ENCODE measurements at regions not wholly inside any gene's neighbourhood (a gene's known extent, or its start where the extent isn't known, plus 50 kb on each side); places are given as distances from the start of the nearest gene placed in this dataset.

- H3K27ac ChIP-seq: no peak overlapping the region
Observed at GRCh38 chr16:49095539-49095938, 186.1 kb downstream of the CBLN1 start.

DNA sequence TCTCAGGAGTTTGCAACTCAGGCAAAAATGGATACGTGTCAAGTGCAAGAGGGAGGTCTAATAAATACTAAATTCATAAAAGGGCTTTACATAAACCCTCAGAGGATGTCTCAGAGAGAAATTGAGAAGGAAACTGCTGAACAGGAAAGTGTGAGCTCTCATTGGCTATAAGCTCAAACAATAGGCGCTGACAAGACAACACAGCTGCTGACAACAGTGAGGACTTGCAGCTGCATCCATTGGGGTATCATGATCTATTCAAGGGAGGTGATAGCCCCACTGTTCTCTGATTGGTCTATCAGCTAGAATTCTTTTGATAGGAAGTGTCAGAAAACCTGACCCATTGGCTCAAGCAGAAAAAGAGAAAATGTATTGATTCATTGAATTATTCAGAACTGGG, 187.2 kb downstream of the CBLN1 start:
- no peak overlapping the region for H3K27ac ChIP-seq
- TF ChIP-seq, protein P1, sequence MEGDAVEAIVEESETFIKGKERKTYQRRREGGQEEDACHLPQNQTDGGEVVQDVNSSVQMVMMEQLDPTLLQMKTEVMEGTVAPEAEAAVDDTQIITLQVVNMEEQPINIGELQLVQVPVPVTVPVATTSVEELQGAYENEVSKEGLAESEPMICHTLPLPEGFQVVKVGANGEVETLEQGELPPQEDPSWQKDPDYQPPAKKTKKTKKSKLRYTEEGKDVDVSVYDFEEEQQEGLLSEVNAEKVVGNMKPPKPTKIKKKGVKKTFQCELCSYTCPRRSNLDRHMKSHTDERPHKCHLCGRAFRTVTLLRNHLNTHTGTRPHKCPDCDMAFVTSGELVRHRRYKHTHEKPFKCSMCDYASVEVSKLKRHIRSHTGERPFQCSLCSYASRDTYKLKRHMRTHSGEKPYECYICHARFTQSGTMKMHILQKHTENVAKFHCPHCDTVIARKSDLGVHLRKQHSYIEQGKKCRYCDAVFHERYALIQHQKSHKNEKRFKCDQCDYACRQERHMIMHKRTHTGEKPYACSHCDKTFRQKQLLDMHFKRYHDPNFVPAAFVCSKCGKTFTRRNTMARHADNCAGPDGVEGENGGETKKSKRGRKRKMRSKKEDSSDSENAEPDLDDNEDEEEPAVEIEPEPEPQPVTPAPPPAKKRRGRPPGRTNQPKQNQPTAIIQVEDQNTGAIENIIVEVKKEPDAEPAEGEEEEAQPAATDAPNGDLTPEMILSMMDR (conservative IDR thresholded peaks at IDR 0.05): no peak

More at GRCh38 chr16:49095539-49095938, 186.1 kb downstream of the CBLN1 start:
- TF ChIP-seq, protein P1 (conservative IDR thresholded peaks at IDR 0.05): no peak

- no peak overlapping the region for H3K27ac ChIP-seq
- TF ChIP-seq, protein P1 (conservative IDR thresholded peaks at IDR 0.05): no peak
Observed at GRCh38 chr16:49093939-49094338, 187.7 kb downstream of the CBLN1 start.

DNA sequence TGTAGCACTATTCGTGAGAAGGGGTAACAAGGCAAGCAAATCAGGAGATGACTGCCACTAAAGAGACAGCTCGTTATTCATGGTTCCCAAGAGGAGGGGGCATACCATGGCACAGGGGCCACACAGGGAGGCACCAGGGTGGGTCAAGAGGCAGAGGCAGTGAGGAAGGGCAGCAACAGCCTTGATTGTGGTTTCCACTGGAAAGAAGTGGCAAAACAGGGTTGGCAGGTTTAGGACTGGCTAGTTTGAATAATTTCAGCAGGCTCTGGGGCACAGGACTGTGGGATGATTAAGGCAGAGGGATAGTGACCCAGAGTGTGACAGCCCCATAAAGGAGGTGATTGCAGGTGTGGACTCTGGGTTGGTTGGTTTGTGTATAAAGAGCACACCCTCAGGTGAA, 188.9 kb downstream of the CBLN1 start:
- TF ChIP-seq, protein P1 (conservative IDR thresholded peaks at IDR 0.05): no peak
- H3K27ac ChIP-seq: no peak overlapping the region

DNA sequence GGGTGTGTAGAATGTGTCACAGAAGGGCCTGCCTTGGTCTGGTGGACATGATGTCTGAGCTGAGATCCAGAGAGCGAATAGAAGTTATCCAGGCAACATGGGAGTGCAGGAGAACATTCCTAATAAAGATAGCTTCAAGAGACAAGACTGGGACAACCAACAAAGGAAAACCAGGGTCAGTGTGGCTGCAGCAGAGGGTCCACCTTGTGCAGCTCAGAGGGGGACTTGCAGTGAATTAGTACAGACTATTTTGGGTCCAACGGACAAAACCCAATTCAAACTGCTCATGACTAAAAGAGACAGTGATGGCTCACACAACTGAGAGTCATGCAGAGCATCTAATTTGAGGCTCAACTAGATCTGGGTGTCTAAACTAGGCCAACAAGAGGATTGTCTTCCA, 192.1 kb downstream of the CBLN1 start:
- H3K27ac ChIP-seq: no peak overlapping the region
- TF ChIP-seq, protein P1 (conservative IDR thresholded peaks at IDR 0.05): no peak

GRCh38 chr16:49089039-49089438, 192.6 kb downstream of the CBLN1 start:
- H3K27ac ChIP-seq: no peak overlapping the region
- TF ChIP-seq, protein P1 (conservative IDR thresholded peaks at IDR 0.05): no peak

DNA sequence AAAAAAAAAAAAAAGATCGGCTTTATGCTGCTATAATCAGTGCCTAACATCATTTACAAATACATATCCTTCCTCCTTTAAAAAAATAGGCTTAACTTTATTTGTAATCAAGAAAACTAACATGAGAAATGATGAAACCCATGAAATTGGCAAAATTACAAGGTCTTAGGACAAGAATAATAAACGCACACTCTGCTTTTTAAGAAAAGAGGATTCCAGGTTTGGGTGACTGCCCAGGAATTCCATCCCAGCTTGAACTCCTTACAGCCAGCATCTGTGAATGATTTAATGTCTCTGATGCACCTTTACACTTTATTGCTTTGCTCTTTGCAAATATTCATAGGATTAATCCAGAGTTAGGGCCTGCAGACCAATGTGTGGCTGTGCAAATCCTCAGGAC, 196.0 kb downstream of the CBLN1 start:
- no peak overlapping the region for H3K27ac ChIP-seq
- TF ChIP-seq, protein P1 (conservative IDR thresholded peaks at IDR 0.05): no peak
